Caco-2 (cell line): ENCODE measurements at regions not wholly inside any gene's neighbourhood (a gene's known extent, or its start where the extent isn't known, plus 50 kb on each side); places are given as distances from the start of the nearest gene placed in this dataset.

ENCODE experiments used
- BruUV-seq: library from RNA; stranded (reverse); fragments of 400-500 nt; replicated peaks from 2 replicates; lab custom pipeline; 2021; lab: Mats Ljungman, UMichigan
- CTCF ChIA-PET: fragments of 300-600 bp; sonication (Branson Sonifier 250); formaldehyde crosslinking; loops from one replicate; lab custom pipeline; 2022; ENCODE audit warnings: antibody characterized with exemption; lab: Charles Lee
- POLR2A ChIA-PET: fragments of 300-600 bp; sonication (Branson Sonifier 250); formaldehyde crosslinking; loops from one replicate; lab custom pipeline; 2022; ENCODE audit warnings: antibody characterized with exemption; lab: Charles Lee
- DNase-seq, 2 experiments: peaks; one replicate each; pipeline versions ENCODE4 v3.0.0 to v3.0.0-alpha.2; 2020 to 2022
- H3K27me3 ChIP-seq: replicated peaks from 2 replicates; pipeline ENCODE4 v1.6.0; 2011; ENCODE audit warnings: low read length; ENCODE audit not compliant: control insufficient read depth, insufficient read depth
- H3K36me3 ChIP-seq: 2 replicates; pipeline ENCODE4 v1.5.1; 2011; ENCODE audit warnings: low read length; ENCODE audit not compliant: control insufficient read depth, insufficient read depth
- H3K4me1 ChIP-seq: fragments of 250-450 bp; sonication (Bioruptor Pico); 2 replicates; pipeline ENCODE4 v1.5.1; 2020; ENCODE audit warnings: mild to moderate bottlenecking
- H3K4me3 ChIP-seq: 2 replicates; pipeline ENCODE4 v1.5.1; 2011; ENCODE audit warnings: low read depth, mild to moderate bottlenecking, control low read depth, low read length
- H3K9me3 ChIP-seq: fragments of 250-450 bp; sonication (Bioruptor Pico); 2 replicates; pipeline ENCODE4 v1.5.1; 2020; ENCODE audit warnings: mild to moderate bottlenecking, moderate library complexity
- H3K27ac Mint-ChIP-seq: one replicate; pipeline ENCODE4 v1.8.0; 2022; ENCODE audit warnings: mixed read lengths; ENCODE audit not compliant: unreplicated experiment
- H3K27me3 Mint-ChIP-seq: one replicate; pipeline ENCODE4 v1.8.0; 2022; ENCODE audit warnings: mixed read lengths; ENCODE audit not compliant: insufficient read depth, unreplicated experiment
- H3K36me3 Mint-ChIP-seq: one replicate; pipeline ENCODE4 v1.8.0; 2022; ENCODE audit warnings: mild to moderate bottlenecking, mixed read lengths; ENCODE audit not compliant: insufficient read depth, unreplicated experiment
- H3K4me1 Mint-ChIP-seq: one replicate; pipeline ENCODE4 v1.8.0; 2022; ENCODE audit warnings: low read depth, mixed read lengths; ENCODE audit not compliant: unreplicated experiment
- H3K4me3 Mint-ChIP-seq: one replicate; pipeline ENCODE4 v1.8.0; 2022; ENCODE audit warnings: mild to moderate bottlenecking, moderate library complexity, mixed read lengths; ENCODE audit not compliant: unreplicated experiment
- H3K9me3 Mint-ChIP-seq: one replicate; pipeline ENCODE4 v1.8.0; 2022; ENCODE audit warnings: mixed read lengths; ENCODE audit not compliant: unreplicated experiment
- CTCF ChIP-seq, 2 experiments: fragments of 200-600 bp in 1 of 2; IDR thresholded peaks; 1 replicate in 1 of 2; 2 replicates in 1 of 2; pipeline versions ENCODE4 v1.5.1 to v1.8.0; 2011 to 2022; ENCODE audit warnings: antibody characterized with exemption in 1 of 2, control low read depth in 1 of 2, inconsistent platforms in 1 of 2, low read depth in 1 of 2, low read length in 1 of 2, mild to moderate bottlenecking in 1 of 2, moderate library complexity in 1 of 2; ENCODE audit not compliant: insufficient read depth in 1 of 2, severe bottlenecking in 1 of 2, unreplicated experiment in 1 of 2
- intact Hi-C: fragments of 100-400 bp; cut with micrococcal nuclease; formaldehyde crosslinking; loops from one replicate; pipeline ENCODE4 v1.10.0; 2022; ENCODE audit not compliant: unreplicated experiment

- no peaks in the 10 kb centered on the region for H3K27me3 Mint-ChIP-seq
- no peaks in the 10 kb centered on the region for H3K36me3 Mint-ChIP-seq
- intact Hi-C loops, result no loop called here
- Histone ChIP-seq H3K4me3 (no peak overlapping the region), H3K36me3 (no peaks in the 10 kb centered on the region), H3K27me3 (no peaks in the 10 kb centered on the region), H3K9me3 (no peaks in the 10 kb centered on the region), H3K4me1 (no peaks in the 10 kb centered on the region)
- H3K27ac Mint-ChIP-seq, result no peak overlapping the region
- DNase-seq, result no peak
- BruUV-seq, result no TSS peak
- no peaks in the 10 kb centered on the region for H3K4me1 Mint-ChIP-seq
- TF ChIP-seq CTCF (IDR thresholded peaks at IDR 0.05; ENCODE audit: insufficient read depth in 1 of 2, low read depth in 1 of 2, low read length in 1 of 2, severe bottlenecking in 1 of 2, unreplicated experiment in 1 of 2), result no peak
- peaks cover 6% of the 10 kb centered on the region for H3K9me3 Mint-ChIP-seq
- ChIA-PET POLR2A (no interaction called here), CTCF (no interaction called here)
- no peak overlapping the region for H3K4me3 Mint-ChIP-seq
These were observed 1025.7 kb downstream of the PLA2G4A start for GRCh38 chr1:187854457-187854856.

GRCh38 chr1:187862506-187862905 lies 1033.8 kb downstream of the PLA2G4A start:
- H3K4me3 ChIP-seq, result no peak overlapping the region
- Mint-ChIP-seq H3K4me3 (no peak overlapping the region), H3K27ac (no peak overlapping the region), H3K9me3 (no peaks in the 10 kb centered on the region), H3K4me1 (no peaks in the 10 kb centered on the region), H3K27me3 (no peaks in the 10 kb centered on the region), H3K36me3 (no peaks in the 10 kb centered on the region)
- DNase-seq, result no peak
- no peak for TF ChIP-seq CTCF (IDR thresholded peaks at IDR 0.05; ENCODE audit: insufficient read depth in 1 of 2, low read depth in 1 of 2, low read length in 1 of 2, severe bottlenecking in 1 of 2, unreplicated experiment in 1 of 2)
- ChIA-PET CTCF (no interaction called here), POLR2A (no interaction called here)
- H3K4me1 ChIP-seq, result no peaks in the 10 kb centered on the region
- BruUV-seq, result no TSS peak
- H3K27me3 ChIP-seq, result no peaks in the 10 kb centered on the region
- H3K36me3 ChIP-seq, result no peaks in the 10 kb centered on the region
- no peaks in the 10 kb centered on the region for H3K9me3 ChIP-seq
- intact Hi-C loops, result no loop called here

- H3K27ac Mint-ChIP-seq, result no peak overlapping the region
- CTCF ChIA-PET, result no interaction called here
- no TSS peak for BruUV-seq
These were observed 1041.8 kb downstream of the PLA2G4A start for GRCh38 chr1:187870552-187870951.

More at GRCh38 chr1:187870552-187870951, 1041.8 kb downstream of the PLA2G4A start:
- no peaks in the 10 kb centered on the region for H3K4me1 Mint-ChIP-seq
- intact Hi-C loops, result no loop called here
- no peaks in the 10 kb centered on the region for H3K9me3 ChIP-seq
- H3K36me3 ChIP-seq, result no peaks in the 10 kb centered on the region
- DNase-seq, result no peak
- no peaks in the 10 kb centered on the region for H3K9me3 Mint-ChIP-seq
- H3K36me3 Mint-ChIP-seq, result no peaks in the 10 kb centered on the region
- no peak for TF ChIP-seq CTCF (IDR thresholded peaks at IDR 0.05; ENCODE audit: insufficient read depth in 1 of 2, low read depth in 1 of 2, low read length in 1 of 2, severe bottlenecking in 1 of 2, unreplicated experiment in 1 of 2)
- H3K27me3 Mint-ChIP-seq, result peaks cover 6% of the 10 kb centered on the region
- H3K4me3 ChIP-seq, result no peak overlapping the region
- no peaks in the 10 kb centered on the region for H3K4me1 ChIP-seq
- POLR2A ChIA-PET, result no interaction called here
- H3K27me3 ChIP-seq, result no peaks in the 10 kb centered on the region
- H3K4me3 Mint-ChIP-seq, result no peak overlapping the region
